IMR-90 (cell line): ENCODE measurements at regions not wholly inside any gene's neighbourhood (a gene's known extent, or its start where the extent isn't known, plus 50 kb on each side); places are given as distances from the start of the nearest gene placed in this dataset.

ENCODE experiments used
- ATAC-seq: fragments of 200-7000 bp; cut with Tn5 transposase; 2 replicates; pipeline ENCODE4 v1.9.1; 2020; ENCODE audit warnings: low read depth, mild to moderate bottlenecking, moderate library complexity
- BruUV-seq: library from RNA; stranded (reverse); fragments of 400-500 nt; replicated peaks from 2 replicates; lab custom pipeline; 2021; lab: Mats Ljungman, UMichigan
- CTCF ChIA-PET: fragments of 300-600 bp; formaldehyde crosslinking; extraction: SDS; loops from one replicate; lab custom pipeline; 2021; ENCODE audit warnings: antibody characterized with exemption; lab: Yijun Ruan, JAX
- POLR2A ChIA-PET: fragments of 300-600 bp; sonication (Branson Sonifier 250); formaldehyde crosslinking; loops from one replicate; lab custom pipeline; 2022; ENCODE audit warnings: antibody characterized with exemption; ENCODE audit not compliant: unreplicated experiment; lab: Charles Lee
- DNase-seq: peaks from one replicate; pipeline ENCODE4 v3.0.0; 2013
- H2AFZ ChIP-seq: replicated peaks from 2 replicates; pipeline ENCODE3; 2013; ENCODE audit warnings: low read length, mild to moderate bottlenecking; ENCODE audit not compliant: poor library complexity
- H2AK5ac ChIP-seq: 2 replicates; pipeline ENCODE4 v1.6.1; 2013; ENCODE audit warnings: low read depth, low read length, inconsistent platforms
- H2AK9ac ChIP-seq: replicated peaks from 2 replicates; pipeline ENCODE3; 2013; ENCODE audit warnings: mild to moderate bottlenecking, low read depth, low read length, moderate library complexity; ENCODE audit not compliant: poor library complexity
- H2BK120ac ChIP-seq: 2 replicates; pipeline ENCODE4 v1.6.1; 2013; ENCODE audit warnings: low read depth, low read length, inconsistent platforms
- H2BK15ac ChIP-seq: 3 replicates; pipeline ENCODE4 v1.6.1; 2013; ENCODE audit warnings: low read depth, low read length, inconsistent platforms
- H2BK20ac ChIP-seq: 2 replicates; pipeline ENCODE4 v1.6.1; 2013; ENCODE audit warnings: low read depth, mild to moderate bottlenecking, inconsistent platforms, low read length, moderate library complexity
- H2BK5ac ChIP-seq: 2 replicates; pipeline ENCODE4 v1.6.1; 2013; ENCODE audit warnings: mild to moderate bottlenecking, low read depth, low read length, inconsistent platforms; ENCODE audit not compliant: poor library complexity, severe bottlenecking
- H3K14ac ChIP-seq: replicated peaks from 2 replicates; pipeline ENCODE4 v1.6.1; 2013; ENCODE audit warnings: low read depth, low read length, inconsistent platforms
- H3K18ac ChIP-seq: 2 replicates; pipeline ENCODE4 v1.6.1; 2013; ENCODE audit warnings: low read depth, low read length, control low read depth
- H3K23ac ChIP-seq: 2 replicates; pipeline ENCODE4 v1.6.1; 2013; ENCODE audit warnings: low read depth, low read length, inconsistent platforms
- H3K27ac ChIP-seq: 2 replicates; pipeline ENCODE4 v1.5.1; 2013; ENCODE audit warnings: mild to moderate bottlenecking, control low read depth, low read length; ENCODE audit not compliant: insufficient read depth
- H3K27me3 ChIP-seq: 2 replicates; pipeline ENCODE4 v1.6.1; 2013; ENCODE audit warnings: low read length; ENCODE audit not compliant: control insufficient read depth, insufficient read depth
- H3K36me3 ChIP-seq: 2 replicates; pipeline ENCODE4 v1.6.1; 2013; ENCODE audit warnings: low read length, mixed read lengths; ENCODE audit not compliant: control insufficient read depth, insufficient read depth
- H3K4ac ChIP-seq: 2 replicates; pipeline ENCODE4 v1.6.1; 2013; ENCODE audit warnings: low read depth, low read length, inconsistent platforms
- H3K4me1 ChIP-seq: 2 replicates; pipeline ENCODE4 v1.6.1; 2013; ENCODE audit warnings: low read length, mixed read lengths; ENCODE audit not compliant: control insufficient read depth, insufficient read depth
- H3K4me2 ChIP-seq: 2 replicates; pipeline ENCODE4 v1.6.1; 2013; ENCODE audit warnings: low read depth, mild to moderate bottlenecking, control low read depth, low read length, moderate library complexity
- H3K4me3 ChIP-seq: 2 replicates; pipeline ENCODE4 v1.5.1; 2013; ENCODE audit warnings: low read depth, mild to moderate bottlenecking, control low read depth, low read length, moderate library complexity; ENCODE audit not compliant: insufficient read depth
- H3K56ac ChIP-seq: 2 replicates; pipeline ENCODE4 v1.6.1; 2013; ENCODE audit warnings: low read length, inconsistent platforms; ENCODE audit not compliant: insufficient read depth; ENCODE audit errors: extremely low read depth
- H3K79me1 ChIP-seq, 2 experiments: 2 replicates each; pipeline ENCODE4 v1.6.1; 2013; ENCODE audit warnings: low read length in 2 of 2, inconsistent platforms in 1 of 2, low read depth in 1 of 2
- H3K9ac ChIP-seq: 2 replicates; pipeline ENCODE4 v1.6.1; 2013; ENCODE audit warnings: low read depth, low read length, control low read depth
- H3K9me1 ChIP-seq: 2 replicates; pipeline ENCODE4 v1.6.1; 2013; ENCODE audit warnings: low read length, inconsistent platforms; ENCODE audit not compliant: insufficient read depth
- H3K9me3 ChIP-seq: 2 replicates; pipeline ENCODE4 v1.6.1; 2013; ENCODE audit warnings: low read length; ENCODE audit not compliant: control insufficient read depth, insufficient read depth
- H4K20me1 ChIP-seq: 2 replicates; pipeline ENCODE4 v1.6.1; 2013; ENCODE audit warnings: low read length, inconsistent platforms; ENCODE audit not compliant: insufficient read depth
- H4K5ac ChIP-seq: 2 replicates; pipeline ENCODE4 v1.6.1; 2013; ENCODE audit warnings: mild to moderate bottlenecking, low read depth, low read length, control low read depth
- H4K8ac ChIP-seq, 2 experiments: 2 replicates each; pipeline ENCODE4 v1.6.1; 2013; ENCODE audit warnings: low read depth in 2 of 2, low read length in 2 of 2, control low read depth in 1 of 2, inconsistent platforms in 1 of 2
- H4K91ac ChIP-seq: 2 replicates; pipeline ENCODE4 v1.6.1; 2013; ENCODE audit warnings: low read depth, low read length, inconsistent platforms; ENCODE audit not compliant: insufficient read depth
- MAFK ChIP-seq: IDR thresholded peaks from 2 replicates; pipeline ENCODE4 v1.6.1; 2012; ENCODE audit warnings: low read depth, low read length, improper control_type of control experiment
- MAZ ChIP-seq: IDR thresholded peaks from 2 replicates; pipeline ENCODE4 v1.6.1; 2012; ENCODE audit warnings: low read depth, mild to moderate bottlenecking, low read length, improper control_type of control experiment, moderate library complexity, borderline replicate concordance
- MXI1 ChIP-seq: IDR thresholded peaks from 2 replicates; pipeline ENCODE4 v1.6.1; 2012; ENCODE audit warnings: low read depth, mild to moderate bottlenecking, low read length, moderate library complexity, borderline replicate concordance
- NFE2L2 ChIP-seq: fragments of 150-350 bp; IDR thresholded peaks from 2 replicates; pipeline ENCODE4 v1.6.1; 2016; ENCODE audit warnings: low read depth, mild to moderate bottlenecking, low read length
- RAD21 ChIP-seq: IDR thresholded peaks from 2 replicates; pipeline ENCODE4 v1.6.1; 2012; ENCODE audit warnings: low read length, improper control_type of control experiment
- SMC3 ChIP-seq: fragments of 150-350 bp; IDR thresholded peaks from 2 replicates; pipeline ENCODE4 v1.6.1; 2016; ENCODE audit warnings: low read depth, mild to moderate bottlenecking, antibody characterized with exemption, low read length, moderate library complexity
- USF2 ChIP-seq: fragments of 150-350 bp; IDR thresholded peaks from 2 replicates; pipeline ENCODE4 v1.6.1; 2017; ENCODE audit warnings: mild to moderate bottlenecking, antibody characterized with exemption, low read length, low read depth
- WGBS, 2 experiments: methylation state at CpG; one replicate each; pipeline versions ENCODE4 v1.1.5 to v1.1.7; 2013; ENCODE audit warnings: missing lambda C conversion rate in 2 of 2; ENCODE audit not compliant: insufficient read length in 1 of 2; ENCODE audit errors: extremely low coverage in 2 of 2; 5-methylcytosine and 5-hydroxymethylcytosine counted together
- dilution Hi-C: fragments of 300-500 bp; cut with HindIII; formaldehyde crosslinking; loops from one replicate; pipeline ENCODE4 v1.14.3; 2018; ENCODE audit warnings: low sequenced_read_pairs; ENCODE audit not compliant: unreplicated experiment
- in situ Hi-C: fragments of 300-500 bp; cut with MboI; formaldehyde crosslinking; loops from 3 replicates; pipeline ENCODE4 v1.14.3; 2019; ENCODE audit warnings: low sequenced_read_pairs, inconsistent platforms, mixed read lengths
- intact Hi-C: fragments of 100-400 bp; cut with micrococcal nuclease; formaldehyde crosslinking; loops from 2 replicates; pipeline ENCODE4 v1.10.0; 2022

DNA sequence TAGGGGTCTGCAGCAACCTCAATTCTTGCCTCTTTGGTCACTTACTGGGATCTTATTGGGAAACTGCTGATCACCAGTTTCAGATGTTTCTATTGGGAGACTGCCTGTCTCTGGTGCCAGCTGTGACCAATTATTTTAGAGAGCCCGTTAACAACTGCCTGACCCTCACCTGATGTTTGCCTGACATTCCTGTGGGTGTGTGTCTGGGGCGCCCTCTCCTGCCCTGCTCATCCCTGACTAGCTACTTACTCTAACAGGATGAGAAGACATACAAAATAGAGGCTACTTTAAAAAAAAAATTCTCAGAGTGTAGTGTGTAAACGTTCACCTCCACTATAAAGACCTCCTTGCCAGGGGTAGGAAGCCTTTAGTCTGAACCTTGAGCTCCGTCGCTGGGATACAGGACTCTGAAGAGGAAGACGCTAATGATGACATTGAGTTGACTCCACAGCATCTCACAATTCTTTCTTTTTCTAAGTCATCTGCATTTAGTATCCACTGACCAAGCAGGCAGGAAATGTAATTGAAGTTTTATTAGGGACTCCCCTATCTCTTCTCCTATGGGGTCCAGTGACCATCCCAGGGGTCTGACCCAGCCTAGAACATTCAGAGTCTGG is 54.6 kb upstream of the DDR1 start:
- H2BK5ac ChIP-seq, result no peak overlapping the region
- 0 out of 2 replicates have a peak overlapping the region, but pooled peaks have one; percentile 9 for H3K14ac ChIP-seq
- peaks cover 17% of the 10 kb centered on the region for H3K9me1 ChIP-seq
- no peak overlapping the region for H3K4me3 ChIP-seq
- no peak for ATAC-seq
- TF ChIP-seq MAZ (no peak), SMC3 (no peak), USF2 (no peak), MAFK (no peak), RAD21 (no peak), NFE2L2 (no peak), MXI1 (no peak)
- H2BK120ac ChIP-seq, result no peak overlapping the region
- peak overlapping the region; percentile 1; the same call in 1 of the 2 replicates for H3K23ac ChIP-seq
- no peak overlapping the region for H4K5ac ChIP-seq
- no peaks in the 10 kb centered on the region for H4K20me1 ChIP-seq
- H3K56ac ChIP-seq, result no peak overlapping the region
- H3K4ac ChIP-seq, result no peak overlapping the region
- WGBS, 2 experiments, result no CpG with 5 or more reads among the region's 6 CpGs
- H3K9me3 ChIP-seq, result no peaks in the 10 kb centered on the region
- BruUV-seq, result no TSS peak
- H2AFZ ChIP-seq, result no peak overlapping the region
- H2BK15ac ChIP-seq, result 0 out of 3 replicates have a peak overlapping the region, but pooled peaks have one; percentile 14
- in situ Hi-C loops (loop anchor here (5.0 kb wide), 1 partner anchor 248 kb away; no protein-coding TSS in a partner anchor), dilution Hi-C loops (no loop called here), intact Hi-C loops (loop anchor here (2.0 kb wide), 2 partner anchors 151 to 257 kb away; no protein-coding TSS in a partner anchor)
- H3K9ac ChIP-seq, result no peak overlapping the region
- H4K91ac ChIP-seq, result peak overlapping the region; percentile 5; the same call in 1 of the 2 replicates
- no peak overlapping the region for H3K27ac ChIP-seq
- H3K27me3 ChIP-seq, result peaks cover 11% of the 10 kb centered on the region
- no peak for DNase-seq
- H3K4me2 ChIP-seq, result no peak overlapping the region
- peaks cover 16% of the 10 kb centered on the region for H3K4me1 ChIP-seq
- no peak overlapping the region for H3K18ac ChIP-seq
- H2BK20ac ChIP-seq, result peak overlapping the region; percentile 5; the same call in 1 of the 2 replicates
- ChIA-PET POLR2A (no interaction called here), CTCF (interaction anchor here (0.5 to 1.4 kb wide), 4 partner anchors 14 to 75 kb away, joined by 3 to 5 read pairs (median 4); no protein-coding TSS in a partner anchor)
- H4K8ac ChIP-seq, result no peak overlapping the region
- no peak overlapping the region for H2AK5ac ChIP-seq
- peak overlapping the region; percentile 10 for H2AK9ac ChIP-seq
- no peaks in the 10 kb centered on the region for H3K36me3 ChIP-seq
- H3K79me1 ChIP-seq, result peaks cover 0 to 5% of the 10 kb centered on the region in 2 experiments; a peak in 1 of 4 replicates
